Nephron (organoid): ENCODE measurements at regions not wholly inside any gene's neighbourhood (a gene's known extent, or its start where the extent isn't known, plus 50 kb on each side); places are given as distances from the start of the nearest gene placed in this dataset.

Experiments used
- H3K27ac Mint-ChIP-seq, 3 experiments: 2 replicates each; pipeline ENCODE4 v1.8.0; 2020; ENCODE audit warnings: mixed read lengths in 3 of 3, mild to moderate bottlenecking in 2 of 3, moderate library complexity in 1 of 3
- H3K27me3 Mint-ChIP-seq: 2 replicates; pipeline ENCODE4 v1.8.0; 2021; ENCODE audit warnings: low read depth, mild to moderate bottlenecking, moderate library complexity, mixed read lengths
- H3K36me3 Mint-ChIP-seq: 2 replicates; pipeline ENCODE4 v1.8.0; 2020; ENCODE audit warnings: low read depth, mixed read lengths
- H3K4me1 Mint-ChIP-seq: 2 replicates; pipeline ENCODE4 v1.8.0; 2020; ENCODE audit warnings: mixed read lengths
- H3K4me3 Mint-ChIP-seq, 3 experiments: 2 replicates each; pipeline ENCODE4 v1.8.0; 2020; ENCODE audit warnings: mild to moderate bottlenecking in 3 of 3, mixed read lengths in 3 of 3, moderate library complexity in 2 of 3
- H3K9me3 Mint-ChIP-seq: 2 replicates; pipeline ENCODE4 v1.8.0; 2020; ENCODE audit warnings: mixed read lengths
- CTCF ChIP-seq, 3 experiments: fragments of 200-600 bp; sonication (generic); IDR thresholded peaks; one replicate each; pipeline ENCODE4 v1.5.0; 2021; ENCODE audit warnings: antibody characterized with exemption in 3 of 3; ENCODE audit not compliant: unreplicated experiment in 3 of 3

GRCh38 chr10:130254243-130254642 lies 118.1 kb downstream of the GLRX3 start:
- Mint-ChIP-seq H3K27me3 (no peaks in the 10 kb centered on the region), H3K4me1 (no peaks in the 10 kb centered on the region), H3K9me3 (peaks cover 15% of the 10 kb centered on the region), H3K36me3 (peaks cover 4% of the 10 kb centered on the region), H3K27ac (no peak overlapping the region), H3K4me3 (no peak overlapping the region)
- TF ChIP-seq CTCF (IDR thresholded peaks at IDR 0.05; ENCODE audit: unreplicated experiment in 3 of 3), result no peak

- Mint-ChIP-seq H3K4me1 (no peaks in the 10 kb centered on the region), H3K36me3 (peaks cover 4% of the 10 kb centered on the region), H3K9me3 (peaks cover 15% of the 10 kb centered on the region), H3K4me3 (no peak overlapping the region), H3K27ac (no peak overlapping the region), H3K27me3 (no peaks in the 10 kb centered on the region)
- no peak for TF ChIP-seq CTCF (IDR thresholded peaks at IDR 0.05; ENCODE audit: unreplicated experiment in 3 of 3)
Observed at GRCh38 chr10:130254662-130255061, 118.5 kb downstream of the GLRX3 start.

DNA sequence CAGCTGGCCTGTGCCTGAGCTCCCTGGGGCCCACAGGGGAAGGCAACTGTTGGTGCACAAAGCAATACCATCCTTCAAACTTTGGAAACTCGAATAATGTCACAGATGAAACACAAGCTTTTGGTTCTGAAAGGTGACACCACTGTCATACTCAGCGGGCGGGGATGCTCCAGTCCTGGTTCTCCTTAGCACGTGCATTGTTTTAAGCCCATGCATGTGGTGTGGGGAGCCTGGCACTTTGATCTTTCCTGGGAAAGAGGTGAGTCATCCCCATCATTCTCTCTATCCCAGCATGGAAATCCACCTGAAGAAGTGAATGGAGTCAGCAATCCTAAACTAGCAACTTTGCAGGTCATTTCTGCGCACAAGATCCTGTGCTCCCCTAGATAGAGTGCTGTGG lies 119.6 kb downstream of the GLRX3 start:
- Mint-ChIP-seq H3K27me3 (no peaks in the 10 kb centered on the region), H3K36me3 (peaks cover 4% of the 10 kb centered on the region), H3K4me3 (no peak overlapping the region), H3K4me1 (no peaks in the 10 kb centered on the region), H3K27ac (no peak overlapping the region), H3K9me3 (peaks cover 15% of the 10 kb centered on the region)
- TF ChIP-seq CTCF (IDR thresholded peaks at IDR 0.05; ENCODE audit: unreplicated experiment in 3 of 3), result no peak

DNA sequence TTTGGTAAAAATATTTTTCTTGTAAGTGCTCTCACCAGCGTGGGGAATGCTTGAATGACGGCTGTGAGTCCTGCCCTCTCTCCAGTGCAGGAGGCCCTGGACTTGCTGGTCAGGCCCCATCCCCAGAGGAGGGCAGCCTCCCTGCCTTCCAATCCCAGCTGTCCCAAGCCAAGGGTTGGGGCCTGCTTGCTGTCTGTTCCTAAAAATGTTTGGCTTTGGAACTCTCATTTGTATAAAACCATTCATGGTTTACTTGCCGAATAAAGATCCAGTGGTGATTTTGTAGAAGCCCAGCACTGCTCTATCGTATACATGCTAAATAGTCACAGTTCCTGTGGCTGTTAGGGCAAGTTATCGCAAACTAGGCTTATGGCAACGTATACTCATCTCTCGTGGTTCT lies 121.7 kb downstream of the GLRX3 start:
- Mint-ChIP-seq H3K36me3 (no peaks in the 10 kb centered on the region), H3K27me3 (peaks cover 4% of the 10 kb centered on the region), H3K9me3 (peaks cover 21% of the 10 kb centered on the region), H3K4me3 (no peak overlapping the region), H3K4me1 (no peaks in the 10 kb centered on the region), H3K27ac (no peak overlapping the region)
- no peak for TF ChIP-seq CTCF (IDR thresholded peaks at IDR 0.05; ENCODE audit: unreplicated experiment in 3 of 3)

- Mint-ChIP-seq H3K4me1 (no peaks in the 10 kb centered on the region), H3K36me3 (no peaks in the 10 kb centered on the region), H3K27me3 (peaks cover 4% of the 10 kb centered on the region), H3K4me3 (no peak overlapping the region), H3K27ac (no peak overlapping the region), H3K9me3 (peaks cover 30% of the 10 kb centered on the region)
- TF ChIP-seq CTCF (IDR thresholded peaks at IDR 0.05; ENCODE audit: unreplicated experiment in 3 of 3), result no peak
Observed at GRCh38 chr10:130259380-130259779, 123.2 kb downstream of the GLRX3 start.

DNA sequence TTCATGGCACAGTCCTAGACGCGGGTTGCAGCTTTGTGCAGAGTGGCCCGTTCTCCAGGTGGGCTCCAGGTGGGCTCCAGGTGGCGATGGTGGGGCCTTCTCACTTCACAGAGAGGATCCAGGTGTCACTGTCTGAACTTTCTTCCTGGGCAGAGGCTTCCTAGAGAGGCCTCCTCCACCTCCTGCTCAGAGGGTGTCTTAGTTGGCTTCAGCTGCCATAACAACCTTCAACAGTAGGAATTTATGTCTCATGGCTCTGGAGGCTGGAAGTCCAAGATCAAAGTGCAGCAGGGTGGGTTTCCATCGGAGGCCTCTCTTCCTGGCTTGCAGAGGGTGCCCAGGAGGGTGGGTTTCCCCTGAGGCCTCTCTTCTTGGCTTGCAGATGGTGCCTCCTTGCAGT lies 125.1 kb downstream of the GLRX3 start:
- Mint-ChIP-seq H3K4me1 (no peaks in the 10 kb centered on the region), H3K4me3 (no peak overlapping the region), H3K27me3 (peaks cover 8% of the 10 kb centered on the region), H3K36me3 (no peaks in the 10 kb centered on the region), H3K9me3 (peaks cover 39% of the 10 kb centered on the region), H3K27ac (no peak overlapping the region)
- no peak for TF ChIP-seq CTCF (IDR thresholded peaks at IDR 0.05; ENCODE audit: unreplicated experiment in 3 of 3)
